ENCODE measurements at regions not wholly inside any gene's neighbourhood (a gene's known extent, or its start where the extent isn't known, plus 50 kb on each side); places are given as distances from the start of the nearest gene placed in this dataset.

DNA sequence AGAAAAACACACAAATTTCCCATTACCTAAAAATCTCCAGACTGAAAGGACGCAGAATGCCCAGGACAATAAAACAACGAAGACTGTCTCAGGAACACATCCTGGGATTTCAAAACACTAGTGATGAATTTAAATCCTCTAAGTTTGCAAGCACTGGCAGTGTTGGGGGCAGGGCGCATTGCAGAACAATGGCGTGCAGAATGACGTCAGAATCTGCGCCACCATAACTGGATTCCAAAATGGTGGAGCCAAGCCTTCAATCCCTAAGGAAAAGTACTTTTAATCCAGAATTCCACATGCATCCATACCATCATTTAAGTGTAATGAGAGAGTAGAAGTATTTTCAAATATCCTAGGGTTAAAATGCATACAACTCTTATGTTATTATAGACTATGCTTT, 679.1 kb downstream of the TRIML1 start:
- TF ChIP-seq EZH2 (IDR thresholded peaks at IDR 0.05; ENCODE audit: low read length, missing control alignments) = no peak
- TF ChIP-seq, protein P1, sequence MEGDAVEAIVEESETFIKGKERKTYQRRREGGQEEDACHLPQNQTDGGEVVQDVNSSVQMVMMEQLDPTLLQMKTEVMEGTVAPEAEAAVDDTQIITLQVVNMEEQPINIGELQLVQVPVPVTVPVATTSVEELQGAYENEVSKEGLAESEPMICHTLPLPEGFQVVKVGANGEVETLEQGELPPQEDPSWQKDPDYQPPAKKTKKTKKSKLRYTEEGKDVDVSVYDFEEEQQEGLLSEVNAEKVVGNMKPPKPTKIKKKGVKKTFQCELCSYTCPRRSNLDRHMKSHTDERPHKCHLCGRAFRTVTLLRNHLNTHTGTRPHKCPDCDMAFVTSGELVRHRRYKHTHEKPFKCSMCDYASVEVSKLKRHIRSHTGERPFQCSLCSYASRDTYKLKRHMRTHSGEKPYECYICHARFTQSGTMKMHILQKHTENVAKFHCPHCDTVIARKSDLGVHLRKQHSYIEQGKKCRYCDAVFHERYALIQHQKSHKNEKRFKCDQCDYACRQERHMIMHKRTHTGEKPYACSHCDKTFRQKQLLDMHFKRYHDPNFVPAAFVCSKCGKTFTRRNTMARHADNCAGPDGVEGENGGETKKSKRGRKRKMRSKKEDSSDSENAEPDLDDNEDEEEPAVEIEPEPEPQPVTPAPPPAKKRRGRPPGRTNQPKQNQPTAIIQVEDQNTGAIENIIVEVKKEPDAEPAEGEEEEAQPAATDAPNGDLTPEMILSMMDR (conservative IDR thresholded peaks at IDR 0.05 in 1 of 2, IDR thresholded peaks at IDR 0.05 in 1 of 2; ENCODE audit: low read depth in 1 of 2, low read length in 2 of 2) = no peak
- Histone ChIP-seq H3K27ac (ENCODE audit: insufficient read depth, low read length) (no peak overlapping the region), H3K79me2 (ENCODE audit: control insufficient read depth, insufficient read depth, low read length) (no peaks in the 10 kb centered on the region)

DNA sequence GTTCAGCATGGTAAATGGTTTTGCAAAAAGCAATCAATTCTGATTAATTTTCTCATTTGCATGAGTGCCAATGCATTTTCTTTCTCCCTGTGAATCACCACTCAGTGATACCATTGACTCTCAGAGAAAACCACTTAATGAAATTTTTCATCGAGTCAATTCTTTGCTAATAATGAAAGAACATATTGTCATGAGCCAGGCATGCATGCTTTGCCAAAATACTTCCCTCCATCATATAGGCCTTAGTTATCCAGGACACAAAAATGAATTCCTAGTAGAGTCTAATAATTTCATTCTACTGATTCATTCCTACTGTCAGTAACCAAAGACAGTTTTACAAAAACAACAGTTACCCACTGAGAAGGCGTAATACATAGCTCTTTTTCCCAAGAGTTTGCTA, 680.0 kb downstream of the TRIML1 start:
- no peaks in the 10 kb centered on the region for H3K79me2 ChIP-seq (ENCODE audit: control insufficient read depth, insufficient read depth, low read length)
- no peaks in the 10 kb centered on the region for H3K4me1 ChIP-seq (ENCODE audit: control insufficient read depth, extremely low read depth, insufficient read depth, low read length)
- no peaks in the 10 kb centered on the region for H3K36me3 ChIP-seq (ENCODE audit: control insufficient read depth, insufficient read depth, low read length)
- H3K9ac ChIP-seq (ENCODE audit: insufficient read depth, low read length) = no peak overlapping the region
- peak in 1 of 2 donors; percentile 0 for DNase-seq (ENCODE audit: low read depth in 2 of 2)
- H2AFZ ChIP-seq (ENCODE audit: low read length) = no peak overlapping the region
- no peaks in the 10 kb centered on the region for H3K9me3 ChIP-seq (ENCODE audit: control insufficient read depth, insufficient read depth, low read depth, low read length)
- no peak for TF ChIP-seq EZH2 (IDR thresholded peaks at IDR 0.05; ENCODE audit: low read length, missing control alignments)
- TF ChIP-seq, protein P1 (conservative IDR thresholded peaks at IDR 0.05 in 1 of 2, IDR thresholded peaks at IDR 0.05 in 1 of 2; ENCODE audit: low read depth in 1 of 2, low read length in 2 of 2) = no peak
- H4K20me1 ChIP-seq (ENCODE audit: control insufficient read depth, extremely low read depth, insufficient read depth, low read length) = no peaks in the 10 kb centered on the region
- no peak overlapping the region for H3K4me2 ChIP-seq (ENCODE audit: extremely low read depth, insufficient read depth, low read length)
- no peak overlapping the region for H3K4me3 ChIP-seq (replicated peaks in 1 of 4; ENCODE audit: control extremely low read depth in 1 of 4, insufficient read depth in 1 of 4, low read depth in 3 of 4, low read length in 4 of 4)
- no peak overlapping the region for H3K27ac ChIP-seq (ENCODE audit: insufficient read depth, low read length)
- no peaks in the 10 kb centered on the region for H3K27me3 ChIP-seq (ENCODE audit: control insufficient read depth, insufficient read depth, low read length)

More for the DNA sequence above, 679.1 kb downstream of the TRIML1 start:
- no peaks in the 10 kb centered on the region for H4K20me1 ChIP-seq (ENCODE audit: control insufficient read depth, extremely low read depth, insufficient read depth, low read length)
- H3K27me3 ChIP-seq (ENCODE audit: control insufficient read depth, insufficient read depth, low read length) = no peaks in the 10 kb centered on the region
- H3K4me3 ChIP-seq (replicated peaks in 1 of 4; ENCODE audit: control extremely low read depth in 1 of 4, insufficient read depth in 1 of 4, low read depth in 3 of 4, low read length in 4 of 4) = no peak overlapping the region
- no peak for DNase-seq (ENCODE audit: low read depth in 2 of 2)
- H3K4me1 ChIP-seq (ENCODE audit: control insufficient read depth, extremely low read depth, insufficient read depth, low read length) = no peaks in the 10 kb centered on the region
- no peaks in the 10 kb centered on the region for H3K9me3 ChIP-seq (ENCODE audit: control insufficient read depth, insufficient read depth, low read depth, low read length)
- no peak overlapping the region for H3K4me2 ChIP-seq (ENCODE audit: extremely low read depth, insufficient read depth, low read length)
- H3K36me3 ChIP-seq (ENCODE audit: control insufficient read depth, insufficient read depth, low read length) = no peaks in the 10 kb centered on the region
- no peak overlapping the region for H3K9ac ChIP-seq (ENCODE audit: insufficient read depth, low read length)
- no peak overlapping the region for H2AFZ ChIP-seq (ENCODE audit: low read length)

DNA sequence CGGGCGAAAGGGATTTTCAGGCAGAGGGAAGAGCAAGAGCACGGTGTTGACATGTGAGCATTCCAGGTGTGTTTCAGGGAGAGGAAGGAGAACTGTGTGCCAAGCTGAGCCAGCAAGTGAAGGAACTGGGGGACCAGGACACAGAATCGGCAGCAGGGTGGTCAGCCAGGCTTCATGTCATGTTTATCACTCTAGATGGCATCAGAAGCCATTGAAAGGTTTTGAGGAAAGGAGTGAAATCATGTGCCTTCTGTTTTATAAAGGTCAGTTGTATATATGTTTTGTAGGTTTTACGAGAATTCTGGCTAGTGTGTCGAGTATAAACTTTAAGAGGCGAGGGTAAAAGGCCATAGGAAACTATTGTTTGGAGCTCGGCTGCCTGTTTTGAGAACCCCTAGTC, 682.3 kb downstream of the TRIML1 start:
- Histone ChIP-seq H2AFZ (ENCODE audit: low read length) (no peak overlapping the region), H3K27me3 (ENCODE audit: control insufficient read depth, insufficient read depth, low read length) (no peaks in the 10 kb centered on the region), H3K4me1 (ENCODE audit: control insufficient read depth, extremely low read depth, insufficient read depth, low read length) (no peaks in the 10 kb centered on the region), H3K9ac (ENCODE audit: insufficient read depth, low read length) (no peak overlapping the region), H3K79me2 (ENCODE audit: control insufficient read depth, insufficient read depth, low read length) (no peaks in the 10 kb centered on the region), H3K9me3 (ENCODE audit: control insufficient read depth, insufficient read depth, low read depth, low read length) (no peaks in the 10 kb centered on the region), H4K20me1 (ENCODE audit: control insufficient read depth, extremely low read depth, insufficient read depth, low read length) (no peaks in the 10 kb centered on the region), H3K36me3 (ENCODE audit: control insufficient read depth, insufficient read depth, low read length) (no peaks in the 10 kb centered on the region), H3K27ac (ENCODE audit: insufficient read depth, low read length) (no peak overlapping the region), H3K4me2 (ENCODE audit: extremely low read depth, insufficient read depth, low read length) (no peak overlapping the region), H3K4me3 (replicated peaks in 1 of 4; ENCODE audit: control extremely low read depth in 1 of 4, insufficient read depth in 1 of 4, low read depth in 3 of 4, low read length in 4 of 4) (no peak overlapping the region)
- no peak for TF ChIP-seq EZH2 (IDR thresholded peaks at IDR 0.05; ENCODE audit: low read length, missing control alignments)
- TF ChIP-seq, protein P1 (conservative IDR thresholded peaks at IDR 0.05 in 1 of 2, IDR thresholded peaks at IDR 0.05 in 1 of 2; ENCODE audit: low read depth in 1 of 2, low read length in 2 of 2) = no peak
- DNase-seq (ENCODE audit: low read depth in 2 of 2) = no peak

Measured in fibroblast of lung (primary cell).